ENCODE measurements at regions not wholly inside any gene's neighbourhood (a gene's known extent, or its start where the extent isn't known, plus 50 kb on each side); places are given as distances from the start of the nearest gene placed in this dataset.

DNA sequence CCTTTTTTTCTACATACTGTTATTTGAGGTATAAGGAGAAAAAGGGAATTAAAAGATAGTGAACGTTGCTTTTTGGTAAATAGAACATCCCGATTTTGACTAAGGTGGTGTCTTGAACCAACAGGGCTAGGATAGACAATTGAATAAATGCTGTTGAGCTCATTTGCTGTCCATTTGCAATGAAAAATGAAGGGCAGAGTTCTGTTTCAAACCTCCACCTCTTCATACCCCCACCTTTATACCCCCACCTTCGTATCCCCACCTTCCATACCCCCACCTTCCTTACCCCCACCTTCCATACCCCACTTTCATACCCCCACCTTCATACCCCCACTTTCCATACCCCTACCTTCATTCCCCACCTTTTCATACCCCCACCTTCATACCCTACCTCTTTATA is 93.4 kb upstream of the NAA20 start:
- DNase-seq = no peak

DNA sequence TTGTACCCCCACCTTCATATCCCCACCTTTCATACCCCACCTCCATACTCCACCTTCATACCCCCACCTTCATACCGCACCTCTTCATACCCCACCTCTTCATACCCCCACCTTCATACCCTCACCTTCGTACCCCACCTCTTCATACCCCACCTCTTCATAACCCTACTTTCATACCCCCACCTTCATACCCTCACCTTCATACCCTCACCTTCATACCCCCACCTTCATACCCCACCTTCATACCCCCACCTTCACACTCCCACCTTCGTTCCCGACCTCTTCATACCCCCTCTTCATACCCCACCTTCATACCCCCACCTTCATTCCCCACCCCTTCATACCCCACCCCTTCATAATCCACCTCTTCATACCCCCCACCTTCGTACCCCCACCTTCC is 92.9 kb upstream of the NAA20 start:
- DNase-seq = no peak

DNA sequence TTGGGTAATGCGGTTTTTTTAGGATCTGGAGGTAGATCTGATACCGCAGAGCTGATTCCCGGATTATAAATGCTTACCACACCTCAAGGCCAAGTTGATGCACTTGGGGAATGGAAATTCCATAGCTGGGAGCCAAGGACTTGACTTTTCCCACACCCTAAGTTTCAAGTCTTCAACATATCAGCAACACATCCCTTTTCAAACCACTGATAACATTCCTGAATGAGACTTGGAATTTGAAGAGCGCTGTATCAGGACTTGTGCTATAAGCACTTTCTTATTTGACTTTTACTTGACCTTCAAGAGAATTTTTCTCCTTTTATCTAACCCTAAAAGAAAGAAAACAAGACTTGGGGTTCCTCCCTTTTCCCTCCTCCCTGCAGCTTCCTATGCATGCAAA is 90.6 kb upstream of the NAA20 start:
- DNase-seq = no peak

DNA sequence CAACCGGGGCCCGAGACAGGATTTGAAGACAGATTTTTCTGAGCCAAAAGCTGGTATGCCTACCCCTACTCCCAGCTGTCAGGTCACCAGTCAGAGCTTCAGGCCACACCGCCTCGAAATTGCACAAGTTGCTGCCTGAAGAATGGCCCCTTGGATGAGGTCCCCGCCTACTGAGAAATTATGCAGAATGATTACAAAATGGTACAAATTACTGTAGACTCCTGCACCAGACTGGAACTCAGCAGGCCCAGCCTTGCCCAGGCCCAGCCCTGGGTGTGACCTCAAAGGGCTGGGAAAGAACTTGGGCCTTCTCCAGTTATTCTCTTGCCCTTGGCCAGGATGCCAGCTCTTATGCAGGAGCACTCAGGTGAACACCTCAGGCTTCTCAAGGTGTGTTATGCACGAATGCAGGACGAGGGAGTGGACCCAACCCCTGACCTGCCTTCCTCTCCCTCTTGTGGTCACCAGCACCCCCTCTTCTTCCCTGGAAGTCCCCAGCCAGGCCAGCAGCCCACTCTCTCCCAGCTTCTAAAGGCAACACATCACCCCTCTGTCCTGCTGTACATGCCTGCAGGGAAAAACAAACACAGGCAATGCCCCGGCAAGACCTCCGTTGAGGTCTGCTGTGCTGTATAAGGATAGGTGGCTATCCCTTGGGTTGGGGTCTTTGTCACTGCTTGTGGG is 88.7 kb upstream of the NAA20 start:
- no peak for DNase-seq

DNA sequence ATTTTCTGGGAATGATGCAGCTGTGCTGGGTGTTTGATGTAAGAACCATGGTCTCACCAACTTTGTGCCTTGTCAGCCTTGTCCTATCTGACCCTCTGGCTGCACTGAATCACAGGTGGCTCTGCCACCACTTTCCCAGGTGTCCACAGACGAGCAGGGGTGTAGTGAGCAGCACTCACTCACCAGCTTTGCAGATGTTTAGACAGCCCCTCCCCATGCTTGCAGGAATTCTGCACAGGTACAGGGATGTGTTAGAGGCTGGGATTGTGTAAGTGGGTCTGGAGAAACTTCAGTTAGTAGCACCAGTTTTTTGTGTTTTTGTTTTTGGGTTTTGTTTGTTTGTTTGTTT is 88.2 kb upstream of the NAA20 start:
- DNase-seq = no peak

DNA sequence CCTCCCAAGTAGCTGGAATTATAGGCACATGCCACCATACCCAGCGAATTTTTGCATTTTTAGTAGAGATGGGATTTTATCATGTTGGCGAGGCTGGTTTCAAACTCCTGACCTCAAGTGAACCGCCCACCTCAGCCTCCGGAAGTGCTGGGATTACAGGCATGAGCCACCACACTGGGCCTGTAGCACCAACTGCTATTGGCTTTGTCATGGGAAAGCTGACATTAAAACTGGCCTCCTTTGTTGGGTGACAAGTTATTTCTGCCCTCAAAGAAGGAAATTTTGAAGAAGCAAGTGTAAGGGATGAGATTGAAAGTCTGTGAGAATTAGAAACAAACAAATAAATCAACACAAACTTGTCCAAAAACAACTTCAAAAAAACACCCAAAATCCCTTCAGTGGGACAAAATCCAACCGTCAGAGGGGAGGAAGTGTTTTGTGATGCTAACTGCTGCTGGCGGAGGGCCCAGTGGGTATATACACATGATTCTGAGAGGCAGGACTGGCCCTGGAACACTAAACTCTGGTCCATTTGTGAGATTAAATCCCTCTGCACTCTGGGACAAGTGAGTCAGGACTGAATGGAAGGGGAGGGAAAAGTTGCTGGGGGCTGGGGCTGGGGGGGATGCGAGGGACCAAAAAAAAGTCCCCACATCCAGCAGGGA is 87.5 kb upstream of the NAA20 start:
- peak in 12 of 56 donors; percentile 7 to 60 (median 23) for DNase-seq

DNA sequence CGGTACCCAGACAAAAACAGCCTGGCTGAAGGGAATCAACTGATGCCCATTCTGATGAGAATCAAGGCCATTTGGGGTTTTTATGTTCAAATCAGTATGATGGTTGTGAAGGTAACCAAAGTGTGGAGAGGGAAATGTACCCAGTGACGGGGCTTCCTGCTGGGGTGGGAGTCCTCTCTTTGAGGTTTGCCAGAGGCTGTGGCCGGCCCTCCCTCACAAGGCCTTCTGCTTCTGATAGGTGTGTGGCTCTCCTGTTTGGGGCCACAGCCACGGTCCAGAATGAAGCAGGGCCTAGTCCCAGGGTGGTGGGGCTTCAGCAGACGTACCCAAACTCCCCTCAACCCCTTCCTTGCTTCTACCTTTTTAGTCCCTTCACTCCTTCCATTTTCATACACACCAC is 86.7 kb upstream of the NAA20 start:
- no peak for DNase-seq

DNA sequence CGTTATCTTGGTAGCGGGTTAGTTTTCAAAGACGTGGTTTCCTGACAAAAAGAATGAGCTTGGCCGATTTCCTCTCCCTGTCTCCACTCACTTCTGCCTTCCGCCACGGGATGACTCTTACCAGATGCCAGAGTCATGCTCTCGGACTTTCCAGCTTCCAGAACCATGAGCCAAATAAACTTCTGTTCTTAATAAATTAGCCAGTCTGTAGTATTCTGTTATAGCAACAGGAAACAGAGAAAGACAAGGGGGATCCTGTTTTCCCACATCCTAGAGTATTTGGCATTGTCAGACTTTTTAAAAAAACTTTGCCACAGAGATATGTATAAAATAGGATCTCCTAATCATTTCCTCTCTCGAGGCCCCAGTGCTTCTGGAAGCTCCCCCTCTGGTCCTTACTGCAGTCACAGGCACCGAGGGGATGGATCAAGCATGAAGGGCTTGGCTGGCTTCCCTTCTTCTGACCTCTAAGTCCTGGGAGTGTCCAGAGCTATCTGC is 84.9 kb upstream of the NAA20 start:
- DNase-seq = no peak

DNA sequence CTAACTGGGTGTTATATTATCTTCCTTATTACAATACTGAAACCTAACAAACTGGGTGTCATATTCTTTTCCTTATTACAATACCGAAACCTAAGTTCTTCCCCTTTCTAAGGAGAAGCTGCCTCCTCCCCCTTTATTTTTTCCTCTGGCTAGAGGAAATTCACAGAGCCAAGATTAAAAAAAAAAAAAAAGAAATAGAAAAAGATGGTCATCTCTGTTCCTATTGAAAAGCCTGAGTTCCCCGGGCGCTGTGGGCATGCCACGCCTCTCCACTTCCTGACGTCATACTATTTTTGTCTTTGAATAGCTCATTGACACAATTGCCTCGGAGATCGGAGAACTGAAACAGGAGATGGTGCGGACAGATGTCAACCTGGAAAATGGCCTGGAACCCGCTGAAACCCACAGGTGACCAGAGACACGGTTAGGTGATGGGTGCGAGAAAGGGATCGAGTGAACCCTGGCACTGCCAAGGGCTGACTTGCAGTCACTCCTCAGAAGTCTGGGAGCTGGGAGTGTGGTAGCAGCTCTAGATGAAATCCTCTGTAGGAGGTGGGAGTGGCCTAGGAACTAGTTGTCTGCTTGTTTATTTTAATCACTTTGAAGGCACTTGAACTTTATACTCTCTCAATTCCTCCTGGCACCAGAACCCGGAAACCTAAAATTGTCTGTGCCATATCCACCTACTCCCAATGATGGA is 82.2 kb upstream of the NAA20 start:
- DNase-seq = peak in 46 of 56 donors; percentile 15 to 73 (median 46)

DNA sequence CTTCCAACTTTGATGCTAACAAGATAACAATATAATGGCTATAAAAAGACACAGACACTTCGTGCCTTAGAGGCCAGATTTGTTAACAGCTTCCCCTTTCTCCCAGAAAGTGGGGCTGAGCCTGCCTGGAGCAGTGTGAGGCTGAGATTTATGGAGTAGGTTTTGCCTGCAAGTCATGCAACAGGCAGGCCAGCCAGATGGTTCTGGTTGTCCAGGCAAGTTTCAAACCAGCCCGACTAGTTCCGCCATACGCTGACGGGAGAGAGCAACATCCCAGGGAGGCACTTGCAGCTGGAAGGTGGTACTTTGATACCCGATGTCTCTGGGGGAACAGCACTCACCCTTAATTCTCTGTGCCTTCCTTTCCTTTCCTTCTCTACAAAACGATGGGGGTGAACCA is 81.3 kb upstream of the NAA20 start:
- DNase-seq = peak in 1 of 56 donors; percentile 6

DNA sequence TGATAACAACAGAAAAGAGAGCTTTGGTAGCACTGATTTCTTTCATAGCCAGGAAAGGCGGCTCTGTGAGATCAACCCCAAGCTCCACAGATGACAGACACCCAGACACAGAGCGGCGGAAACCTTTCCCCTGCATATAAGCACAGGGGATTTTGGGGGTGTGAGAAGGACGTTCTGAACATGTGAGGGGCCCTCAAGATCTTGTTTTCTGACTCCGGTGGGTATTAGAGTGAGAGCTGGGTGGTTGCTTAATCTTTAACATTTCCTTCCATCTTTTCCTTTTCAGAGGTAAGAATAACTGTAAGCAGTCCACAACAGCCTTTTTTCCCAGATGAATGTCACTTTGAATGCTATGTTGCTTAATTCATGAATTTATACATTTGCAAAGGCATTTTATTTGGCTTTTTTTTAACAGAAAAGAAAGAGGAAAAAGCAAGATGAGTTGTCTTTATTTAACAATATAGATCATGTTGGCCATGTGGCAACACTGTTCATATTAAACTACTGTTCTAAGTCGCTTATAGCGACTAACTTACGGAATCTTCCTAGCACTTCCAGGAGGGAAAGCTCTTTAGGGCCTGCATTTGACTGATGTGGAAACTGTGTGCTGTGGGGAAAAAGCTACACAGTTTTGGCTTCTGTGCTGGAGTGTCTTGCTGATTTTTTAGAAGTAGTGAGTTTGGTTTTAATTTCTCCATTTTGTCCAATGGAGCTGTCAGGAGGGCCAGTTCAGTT is 80.5 kb upstream of the NAA20 start:
- DNase-seq = no peak

DNA sequence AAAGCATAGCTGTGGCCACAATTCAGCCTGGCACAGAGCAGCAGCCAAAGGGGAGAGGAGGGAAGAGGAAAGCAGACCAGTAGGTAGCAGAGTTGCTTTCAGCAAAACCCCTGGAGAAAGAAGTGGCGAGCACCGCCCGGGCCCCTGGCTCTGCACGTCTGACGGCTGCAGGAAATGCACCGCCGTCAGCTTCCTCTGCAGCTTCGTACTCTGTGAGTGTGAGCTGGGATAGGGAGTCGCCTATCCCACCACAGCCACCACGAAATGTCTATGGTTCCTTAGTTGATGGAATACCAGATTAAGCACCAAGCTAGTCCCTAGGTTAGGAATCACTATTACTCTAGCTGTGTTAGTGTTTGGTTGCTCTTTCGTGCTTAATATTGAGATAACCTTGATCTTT is 79.9 kb upstream of the NAA20 start:
- DNase-seq = peak in 2 of 56 donors; percentile 18 to 28

DNA sequence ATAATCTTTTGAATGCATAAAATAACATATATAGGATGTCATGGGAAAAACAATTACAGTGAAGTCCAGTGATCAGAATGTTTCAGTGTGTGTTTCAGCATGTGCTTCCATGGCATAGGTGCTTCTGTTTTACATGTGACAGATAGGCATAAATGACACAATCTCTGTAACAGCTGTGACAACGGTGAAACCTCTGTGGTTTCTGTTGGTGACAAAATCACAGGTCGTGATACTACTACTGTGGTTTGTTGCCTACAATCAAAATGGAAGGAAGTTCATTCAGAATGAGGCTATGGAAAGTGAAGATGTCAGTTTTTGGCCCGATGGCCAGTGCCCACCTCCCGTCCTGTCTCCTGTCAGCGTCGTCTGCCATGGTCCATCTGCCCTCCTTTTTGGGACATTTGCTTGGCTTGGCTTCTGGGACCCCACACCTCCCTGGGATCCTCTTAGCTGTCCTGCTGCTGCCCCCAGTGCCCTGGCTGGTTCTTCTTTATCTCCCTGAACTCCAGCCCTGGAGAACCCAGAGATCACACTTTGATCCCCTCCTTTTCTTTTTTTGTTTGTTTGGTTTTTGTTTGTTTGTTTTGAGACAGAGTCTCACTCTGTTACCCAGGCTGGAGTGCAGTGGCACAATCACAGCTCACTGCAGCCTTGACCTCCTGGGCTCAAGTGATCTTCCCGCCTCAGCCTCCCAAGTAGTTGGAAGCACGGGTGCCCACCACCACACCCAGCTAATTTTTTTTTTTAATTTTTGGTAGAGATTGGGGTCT is 79.3 kb upstream of the NAA20 start:
- DNase-seq = no peak

DNA sequence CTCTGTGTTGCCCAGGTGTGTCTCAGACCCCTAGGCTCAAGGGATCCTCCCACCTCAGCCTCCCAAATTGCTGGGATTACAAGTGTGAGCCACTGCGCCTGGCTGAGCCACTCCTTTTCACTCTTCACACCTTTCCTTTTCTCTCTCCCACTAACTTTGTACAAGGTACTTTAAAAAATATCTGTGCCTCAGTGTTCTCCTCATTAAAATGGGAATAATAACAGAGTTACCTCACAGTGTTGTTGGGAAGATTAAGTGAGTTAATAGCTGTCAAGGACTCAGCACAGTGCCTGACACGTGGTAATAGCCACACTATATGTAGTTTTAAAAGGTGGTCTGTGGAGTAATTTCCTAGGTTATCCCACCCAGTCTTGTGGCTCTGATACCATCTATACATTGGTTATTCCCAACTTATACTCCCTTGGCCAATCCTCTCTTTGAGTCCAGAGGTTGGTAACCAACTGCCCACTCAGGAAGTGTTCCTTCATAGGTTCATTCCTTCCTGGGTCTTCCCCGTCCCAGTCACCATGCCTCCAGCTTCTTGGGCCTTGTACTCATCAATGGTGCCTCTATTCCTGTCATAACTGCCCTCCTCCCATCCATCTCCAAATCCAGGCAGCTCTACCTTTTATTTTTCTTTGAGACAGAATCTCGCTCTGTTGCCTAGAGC is 78.6 kb upstream of the NAA20 start:
- DNase-seq = no peak

DNA sequence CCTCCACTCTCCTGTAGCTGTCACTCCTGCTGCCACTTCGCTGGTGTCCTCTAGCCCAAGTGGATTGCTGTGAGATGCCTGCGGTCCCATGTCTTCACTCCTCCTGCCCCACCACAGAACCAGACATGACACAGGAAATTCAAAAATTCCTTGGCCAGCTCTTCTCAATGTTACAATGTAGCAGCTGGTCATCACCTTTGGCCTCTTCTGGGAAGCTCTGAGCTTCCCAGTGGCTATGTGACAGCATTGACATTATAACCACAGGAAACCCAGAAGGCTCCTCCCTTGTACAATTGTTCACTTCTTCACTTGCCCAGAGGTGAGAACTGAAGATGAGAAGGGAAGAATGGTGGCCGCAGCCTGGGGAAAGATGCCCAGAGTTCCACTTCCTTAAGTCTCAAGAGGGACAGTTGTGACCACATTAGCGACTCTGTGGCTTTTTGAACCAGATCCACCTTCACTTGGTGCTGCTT is 76.1 kb upstream of the NAA20 start:
- DNase-seq = no peak

DNA sequence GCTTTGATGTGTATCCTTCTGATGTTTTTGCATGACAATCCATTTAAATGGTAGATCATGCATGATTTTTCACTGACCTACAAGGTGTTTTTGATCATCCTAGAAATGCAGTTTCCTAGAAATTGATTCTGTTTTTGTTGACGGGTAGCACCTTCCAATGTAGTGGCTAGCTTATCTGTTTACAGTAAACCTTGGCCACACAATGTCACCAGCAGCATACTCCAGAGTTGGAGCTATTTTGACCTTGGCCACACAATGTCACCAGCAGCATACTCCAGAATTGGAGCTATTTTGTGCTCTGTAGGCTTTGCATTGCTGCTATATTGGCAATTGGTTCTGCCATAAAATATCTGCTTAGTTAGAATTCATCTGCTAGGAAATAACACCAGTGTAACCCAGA is 74.6 kb upstream of the NAA20 start:
- no peak for DNase-seq

DNA sequence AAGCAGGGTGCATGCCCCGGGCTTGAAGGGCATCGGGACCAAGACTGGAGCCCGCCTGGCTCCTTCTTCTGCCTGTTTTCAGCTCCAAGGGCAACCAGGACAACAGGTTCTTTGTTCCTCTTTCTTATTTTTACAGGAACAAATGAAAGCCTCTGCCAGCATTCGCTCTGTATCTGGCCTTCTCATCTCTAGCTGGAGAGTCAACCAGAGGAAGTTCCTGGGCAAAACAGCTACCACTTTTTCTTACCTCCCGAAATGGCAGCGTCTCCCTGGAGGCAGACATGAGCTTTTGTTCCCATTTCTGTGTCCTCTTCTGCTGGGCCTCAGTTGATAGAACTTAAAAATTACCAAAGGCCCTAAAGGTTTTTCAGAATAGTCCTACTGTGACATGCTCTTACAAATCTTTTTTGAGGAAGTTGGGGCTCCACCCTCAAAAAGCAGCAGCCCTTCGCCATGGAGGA is 74.1 kb upstream of the NAA20 start:
- DNase-seq = peak in 28 of 56 donors; percentile 12 to 67 (median 32)

DNA sequence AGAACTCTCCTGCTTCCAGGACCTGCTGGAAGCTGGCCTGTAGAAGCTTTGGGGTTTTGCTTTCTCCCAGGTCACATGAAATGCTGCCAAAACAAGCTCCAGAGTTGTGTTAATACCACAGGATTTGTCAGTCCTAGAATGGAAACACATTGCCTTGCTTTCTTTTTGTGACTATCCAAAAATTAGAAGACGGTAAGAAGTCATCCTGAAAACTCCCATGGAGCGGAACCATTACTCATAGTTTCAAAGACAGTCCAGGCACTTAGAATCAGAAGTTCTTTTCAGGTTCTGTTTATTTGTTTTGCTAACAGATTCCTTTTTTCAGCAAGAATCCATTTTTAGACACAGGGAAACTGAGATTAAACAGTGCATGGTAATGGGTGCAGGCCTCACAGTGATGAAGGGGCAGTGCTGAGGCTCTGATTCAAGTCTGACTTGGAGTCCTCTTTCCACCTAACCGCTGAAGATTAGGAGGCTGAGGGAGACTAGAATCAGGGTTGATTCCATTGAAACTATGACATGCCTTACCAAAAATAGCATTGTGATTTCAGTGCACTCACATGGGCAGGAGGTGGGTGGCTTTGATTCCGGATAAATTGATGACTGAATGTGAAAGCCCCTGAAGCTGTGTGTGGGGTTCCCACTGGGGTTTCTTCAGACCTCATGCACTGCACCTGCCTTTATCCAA is 72.2 kb upstream of the NAA20 start:
- DNase-seq = peak in 6 of 56 donors; percentile 10 to 27 (median 18)

Measured in nucleus accumbens (tissue), 56 donors.